ENCODE measurements at regions not wholly inside any gene's neighbourhood (a gene's known extent, or its start where the extent isn't known, plus 50 kb on each side); places are given as distances from the start of the nearest gene placed in this dataset.
"Not testable (repeated sequence)": the region's sequence is repeated elsewhere in the genome, so short reads cannot be mapped to it uniquely, and the experiment has no call there.

DNA sequence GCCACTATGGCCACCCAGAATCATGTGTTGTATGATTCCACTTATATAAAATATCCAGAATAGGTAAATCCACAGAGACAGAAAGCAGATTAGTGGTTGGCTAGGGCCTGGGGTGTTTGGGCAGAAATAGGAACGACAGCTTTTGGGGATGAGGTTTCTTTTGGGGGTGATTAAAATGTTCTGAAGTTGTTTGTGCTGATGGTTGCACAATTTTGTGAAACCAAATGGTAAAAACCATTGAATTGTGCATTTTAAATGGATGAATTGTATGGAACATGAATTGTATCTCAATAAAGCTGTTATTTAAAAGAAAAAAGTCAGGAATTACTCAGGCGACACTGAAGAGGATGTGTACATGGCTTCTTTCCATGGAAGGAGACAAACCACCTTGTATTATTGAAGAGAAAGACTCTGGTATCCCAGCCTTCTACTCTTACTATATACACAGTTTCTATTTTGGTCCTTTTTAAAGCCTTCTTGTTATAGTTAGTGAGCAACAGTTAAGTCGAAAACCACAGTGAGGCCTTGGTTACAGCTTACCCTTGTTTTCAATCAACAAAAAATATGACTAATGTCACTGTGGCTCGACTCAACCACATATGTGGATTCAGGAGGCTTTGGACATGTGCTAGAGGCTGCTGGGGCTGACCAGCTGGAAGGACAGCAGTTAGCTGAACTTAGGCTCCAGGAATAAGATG is 57.1 kb upstream of the KMT2E start:
- Histone ChIP-seq H3K36me3 (no peaks in the 10 kb centered on the region), H3K9me3 (no peaks in the 10 kb centered on the region), H3K27me3 (no peaks in the 10 kb centered on the region), H3K4me3 (no peak overlapping the region)
- peak; percentile 52 for DNase-seq

GRCh38 chr7:104958371-104958865 is 55.6 kb upstream of the KMT2E start:
- no peaks in the 10 kb centered on the region for H3K36me3 ChIP-seq
- H3K27me3 ChIP-seq, result no peaks in the 10 kb centered on the region
- peak; percentile 44 for DNase-seq
- no peak overlapping the region for H3K4me3 ChIP-seq
- H3K9me3 ChIP-seq, result no peaks in the 10 kb centered on the region

- not testable (repeated sequence) for H3K9me3 ChIP-seq, DNase-seq, H3K4me3 ChIP-seq, H3K36me3 ChIP-seq, H3K27me3 ChIP-seq
Measured at GRCh38 chr7:104959483-104959882, 54.5 kb upstream of the KMT2E start.

- H3K27me3 ChIP-seq, result no peaks in the 10 kb centered on the region
- peak; percentile 43 for DNase-seq
Measured at GRCh38 chr7:104960741-104961448, 53.1 kb upstream of the KMT2E start.

DNA sequence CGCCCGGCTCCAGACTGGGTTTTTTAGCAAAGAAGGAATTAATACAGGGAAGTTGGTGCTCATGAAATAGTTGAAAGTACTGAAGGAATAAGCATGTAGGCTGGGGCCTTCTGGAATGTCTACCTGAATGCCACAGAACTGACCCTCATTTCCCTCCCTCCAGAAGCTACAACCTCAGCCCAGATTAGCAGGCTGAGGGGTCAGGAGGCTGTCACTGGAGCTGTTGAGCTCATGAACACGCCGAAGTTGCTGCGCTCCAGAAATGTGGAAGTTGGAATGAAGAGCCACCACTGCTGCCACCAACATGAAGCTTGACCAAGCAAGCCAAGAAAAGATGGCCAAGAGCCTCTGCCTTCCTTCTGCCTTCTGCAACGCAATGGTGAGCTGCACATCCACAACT is 52.2 kb upstream of the KMT2E start:
- H3K9me3 ChIP-seq, result no peaks in the 10 kb centered on the region
- H3K27me3 ChIP-seq, result no peaks in the 10 kb centered on the region
- DNase-seq, result no peak
- H3K36me3 ChIP-seq, result no peaks in the 10 kb centered on the region
- no peak overlapping the region for H3K4me3 ChIP-seq

More at GRCh38 chr7:104960741-104961448, 53.1 kb upstream of the KMT2E start:
- Histone ChIP-seq H3K4me3 (no peak overlapping the region), H3K9me3 (no peaks in the 10 kb centered on the region), H3K36me3 (no peaks in the 10 kb centered on the region)

GRCh38 chr7:104962781-104963180 is 51.2 kb upstream of the KMT2E start:
- DNase-seq, result no peak
- Histone ChIP-seq H3K27me3 (no peaks in the 10 kb centered on the region), H3K36me3 (no peaks in the 10 kb centered on the region), H3K9me3 (no peaks in the 10 kb centered on the region), H3K4me3 (no peak overlapping the region)

DNA sequence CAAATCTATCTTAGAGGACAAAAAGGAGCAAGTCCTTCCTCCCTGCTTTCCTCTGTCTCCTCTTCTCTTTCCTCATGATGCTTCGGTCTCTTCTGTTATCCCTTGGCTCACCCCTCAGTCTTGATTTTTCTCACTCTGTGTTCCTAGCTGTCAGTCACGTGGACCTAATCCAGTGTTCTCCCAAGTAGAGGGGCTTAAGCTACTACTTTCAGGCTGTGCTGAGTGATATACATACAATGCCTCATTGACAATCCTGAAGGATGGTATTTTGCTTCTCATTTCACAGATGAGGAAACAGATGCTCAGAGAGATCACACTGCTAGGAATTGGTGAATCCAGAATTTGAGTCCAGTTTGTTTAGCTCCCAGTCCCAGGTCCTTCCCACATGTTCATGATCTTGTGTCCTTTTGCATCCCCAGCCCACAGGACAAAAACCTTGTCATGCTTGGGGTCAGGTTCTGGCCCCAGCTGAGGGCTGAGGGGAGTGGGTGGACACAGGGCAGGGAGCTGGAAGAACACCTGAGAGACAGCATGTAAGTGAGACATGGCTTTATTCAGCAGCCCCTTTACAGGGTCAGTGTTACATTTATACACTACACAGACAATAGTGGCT is 50.5 kb upstream of the KMT2E start:
- Histone ChIP-seq H3K4me3 (no peak overlapping the region), H3K9me3 (no peaks in the 10 kb centered on the region), H3K36me3 (no peaks in the 10 kb centered on the region), H3K27me3 (no peaks in the 10 kb centered on the region)
- DNase-seq, result no peak

GRCh38 chr7:104963991-104964385 is 50.0 kb upstream of the KMT2E start:
- Histone ChIP-seq H3K4me3 (no peak overlapping the region), H3K36me3 (no peaks in the 10 kb centered on the region), H3K9me3 (no peaks in the 10 kb centered on the region), H3K27me3 (no peaks in the 10 kb centered on the region)
- peak; percentile 48 for DNase-seq
